Upper lobe of left lung (tissue), 4 donors: ENCODE measurements at regions not wholly inside any gene's neighbourhood (a gene's known extent, or its start where the extent isn't known, plus 50 kb on each side); places are given as distances from the start of the nearest gene placed in this dataset.

Source experiments
- EP300 ChIP-seq, 4 donors: sonication (generic); formaldehyde crosslinking; IDR thresholded peaks; one replicate each; pipeline ENCODE4 v1.5.1; 2017; ENCODE audit warnings: antibody characterized with exemption in 4 of 4, control low read depth in 2 of 4
- POLR2A ChIP-seq, 4 donors: fragments of 450-650 bp; IDR thresholded peaks; one replicate each; pipeline ENCODE4 v1.5.1; 2016 to 2017; ENCODE audit warnings: antibody characterized with exemption in 4 of 4, mild to moderate bottlenecking in 2 of 4
- POLR2AphosphoS5 ChIP-seq, 2 donors: sonication (generic); formaldehyde crosslinking; IDR thresholded peaks; one replicate each; pipeline ENCODE4 v1.5.1; 2017; ENCODE audit warnings: antibody characterized with exemption in 2 of 2
- TF ChIP-seq, protein P1 (sequence below), 6 experiments: fragments of 450-650 bp in 4 of 6; fragments of 200-600 bp in 2 of 6; sonication (generic) in 2 of 6; IDR thresholded peaks; one replicate each; pipeline ENCODE4 v1.5.1; 2016 to 2019; ENCODE audit warnings: antibody characterized with exemption in 6 of 6

DNA sequence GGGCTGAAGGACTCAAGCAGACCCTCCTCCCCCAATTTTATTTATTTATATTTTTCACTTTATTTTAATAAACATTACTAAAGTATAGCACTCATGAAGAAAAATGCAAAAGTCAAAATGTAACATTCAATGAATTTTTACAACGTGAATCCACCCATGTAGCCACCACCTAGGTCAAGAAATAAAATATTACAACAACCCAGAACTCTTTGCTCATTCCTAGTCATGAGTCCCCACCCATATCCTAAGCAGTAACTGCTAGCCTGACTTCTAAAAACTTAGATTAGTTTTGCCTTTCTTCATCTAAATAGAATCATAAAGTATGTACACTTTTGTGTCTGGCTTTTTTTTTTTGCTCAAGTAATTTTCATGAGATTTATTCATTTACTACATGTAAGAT, 86.9 kb upstream of the CRY1 start:
- no peak for TF ChIP-seq POLR2A (IDR thresholded peaks at IDR 0.05)
- TF ChIP-seq, protein P1, sequence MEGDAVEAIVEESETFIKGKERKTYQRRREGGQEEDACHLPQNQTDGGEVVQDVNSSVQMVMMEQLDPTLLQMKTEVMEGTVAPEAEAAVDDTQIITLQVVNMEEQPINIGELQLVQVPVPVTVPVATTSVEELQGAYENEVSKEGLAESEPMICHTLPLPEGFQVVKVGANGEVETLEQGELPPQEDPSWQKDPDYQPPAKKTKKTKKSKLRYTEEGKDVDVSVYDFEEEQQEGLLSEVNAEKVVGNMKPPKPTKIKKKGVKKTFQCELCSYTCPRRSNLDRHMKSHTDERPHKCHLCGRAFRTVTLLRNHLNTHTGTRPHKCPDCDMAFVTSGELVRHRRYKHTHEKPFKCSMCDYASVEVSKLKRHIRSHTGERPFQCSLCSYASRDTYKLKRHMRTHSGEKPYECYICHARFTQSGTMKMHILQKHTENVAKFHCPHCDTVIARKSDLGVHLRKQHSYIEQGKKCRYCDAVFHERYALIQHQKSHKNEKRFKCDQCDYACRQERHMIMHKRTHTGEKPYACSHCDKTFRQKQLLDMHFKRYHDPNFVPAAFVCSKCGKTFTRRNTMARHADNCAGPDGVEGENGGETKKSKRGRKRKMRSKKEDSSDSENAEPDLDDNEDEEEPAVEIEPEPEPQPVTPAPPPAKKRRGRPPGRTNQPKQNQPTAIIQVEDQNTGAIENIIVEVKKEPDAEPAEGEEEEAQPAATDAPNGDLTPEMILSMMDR (IDR thresholded peaks at IDR 0.05): no peak
- TF ChIP-seq EP300 (IDR thresholded peaks at IDR 0.05): no peak
- TF ChIP-seq POLR2AphosphoS5 (IDR thresholded peaks at IDR 0.05): no peak
